HG02852 (cell line): ENCODE measurements at regions not wholly inside any gene's neighbourhood (a gene's known extent, or its start where the extent isn't known, plus 50 kb on each side); places are given as distances from the start of the nearest gene placed in this dataset.

Experiments used
- ATAC-seq: cut with Tn5 transposase; IDR thresholded peaks from one replicate; pipeline ENCODE4 v1.9.1; 2021; ENCODE audit warnings: mild to moderate bottlenecking, moderate library complexity; ENCODE audit not compliant: unreplicated experiment

- no peak for ATAC-seq
Observed at GRCh38 chr15:93670931-93671330, 560.4 kb upstream of the MCTP2 start.

GRCh38 chr15:93664213-93664956, 567.0 kb upstream of the MCTP2 start:
- no peak for ATAC-seq

- ATAC-seq, result no peak
Observed at GRCh38 chr15:93662162-93662885, 569.0 kb upstream of the MCTP2 start.

- ATAC-seq, result no peak
Observed at GRCh38 chr15:93658026-93658816, 569.2 kb upstream of the RGMA start.

GRCh38 chr15:93656041-93656440, 567.0 kb upstream of the RGMA start:
- no peak for ATAC-seq

- ATAC-seq, result no peak
Observed at GRCh38 chr15:93649691-93650235, 560.8 kb upstream of the RGMA start.

- no peak for ATAC-seq
Observed at GRCh38 chr15:93646193-93646592, 557.2 kb upstream of the RGMA start.

GRCh38 chr15:93645594-93645993, 556.6 kb upstream of the RGMA start:
- no peak for ATAC-seq

GRCh38 chr15:93644595-93644994, 555.6 kb upstream of the RGMA start:
- no peak for ATAC-seq

GRCh38 chr15:93640411-93640962, 551.5 kb upstream of the RGMA start:
- no peak for ATAC-seq

- no peak for ATAC-seq
Observed at GRCh38 chr15:93631958-93632618, 543.1 kb upstream of the RGMA start.

- no peak for ATAC-seq
Observed at GRCh38 chr15:93619597-93619996, 530.6 kb upstream of the RGMA start.

GRCh38 chr15:93617443-93617842, 528.4 kb upstream of the RGMA start:
- ATAC-seq, result no peak

GRCh38 chr15:93614386-93615104, 525.5 kb upstream of the RGMA start:
- no peak for ATAC-seq

- ATAC-seq, result no peak
Observed at GRCh38 chr15:93613386-93613785, 524.4 kb upstream of the RGMA start.

- no peak for ATAC-seq
Observed at GRCh38 chr15:93612953-93613352, 523.9 kb upstream of the RGMA start.

- ATAC-seq, result no peak
Observed at GRCh38 chr15:93610944-93611343, 521.9 kb upstream of the RGMA start.

GRCh38 chr15:93608643-93609148, 519.7 kb upstream of the RGMA start:
- ATAC-seq, result no peak

GRCh38 chr15:93603550-93603949, 514.5 kb upstream of the RGMA start:
- no peak for ATAC-seq

- no peak for ATAC-seq
Observed at GRCh38 chr15:93587059-93587521, 498.1 kb upstream of the RGMA start.
